Astrocyte (in vitro differentiated cells and primary cell): ENCODE measurements at regions not wholly inside any gene's neighbourhood (a gene's known extent, or its start where the extent isn't known, plus 50 kb on each side); places are given as distances from the start of the nearest gene placed in this dataset.

Source experiments
- CTCF ChIP-seq: IDR thresholded peaks from 2 replicates; pipeline ENCODE4 v1.5.1; 2011; ENCODE audit warnings: low read depth, mild to moderate bottlenecking, inconsistent platforms, low read length, moderate library complexity; ENCODE audit not compliant: insufficient read depth
- EZH2 ChIP-seq: IDR thresholded peaks from 2 replicates; pipeline ENCODE4 v1.6.1; 2012; ENCODE audit warnings: mild to moderate bottlenecking, low read length, inconsistent platforms; ENCODE audit not compliant: insufficient read depth

GRCh38 chr5:57414857-57415256 is 67.8 kb downstream of the ACTBL2 start:
- TF ChIP-seq CTCF (no peak), EZH2 (no peak)
